BLaER1 treated with 17β-estradiol and CSF1 and Interleukin-3, amounts not matched to agents 10 nM and 100 nM (cell line): ENCODE measurements at regions not wholly inside any gene's neighbourhood (a gene's known extent, or its start where the extent isn't known, plus 50 kb on each side); places are given as distances from the start of the nearest gene placed in this dataset.
"Not testable (repeated sequence)": the region's sequence is repeated elsewhere in the genome, so short reads cannot be mapped to it uniquely, and the experiment has no call there.

ENCODE experiments used
- H3K27ac ChIP-seq, 11 experiments: shearing (Covaris generic); formaldehyde crosslinking; 2 replicates each; pipeline ENCODE4 v1.8.1; 2022
- H3K27me3 ChIP-seq, 11 experiments: shearing (Covaris generic); formaldehyde crosslinking; 2 replicates each; pipeline ENCODE4 v1.8.1; 2022
- H3K36me3 ChIP-seq, 11 experiments: shearing (Covaris generic); formaldehyde crosslinking; 2 replicates each; pipeline ENCODE4 v1.8.1; 2022
- H3K4me1 ChIP-seq, 10 experiments: shearing (Covaris generic); formaldehyde crosslinking; 2 replicates each; pipeline ENCODE4 v1.8.1; 2022
- H3K4me2 ChIP-seq, 11 experiments: shearing (Covaris generic); formaldehyde crosslinking; 2 replicates each; pipeline ENCODE4 v1.8.1; 2022
- H3K4me3 ChIP-seq, 10 experiments: shearing (Covaris generic); formaldehyde crosslinking; 2 replicates each; pipeline ENCODE4 v1.8.1; 2022
- H3K9ac ChIP-seq, 11 experiments: shearing (Covaris generic); formaldehyde crosslinking; 2 replicates each; pipeline ENCODE4 v1.8.1; 2022
- H3K9me3 ChIP-seq, 11 experiments: shearing (Covaris generic); formaldehyde crosslinking; replicated peaks in 1 of 11; 2 replicates each; pipeline ENCODE4 v1.8.1; 2022
- H4K20me1 ChIP-seq, 11 experiments: shearing (Covaris generic); formaldehyde crosslinking; 2 replicates each; pipeline ENCODE4 v1.8.1; 2022
- Cebpa-rat ChIP-seq, 11 experiments: shearing (Covaris generic); IDR thresholded peaks; 2 replicates each; pipeline ENCODE4 v1.8.1; 2022

DNA sequence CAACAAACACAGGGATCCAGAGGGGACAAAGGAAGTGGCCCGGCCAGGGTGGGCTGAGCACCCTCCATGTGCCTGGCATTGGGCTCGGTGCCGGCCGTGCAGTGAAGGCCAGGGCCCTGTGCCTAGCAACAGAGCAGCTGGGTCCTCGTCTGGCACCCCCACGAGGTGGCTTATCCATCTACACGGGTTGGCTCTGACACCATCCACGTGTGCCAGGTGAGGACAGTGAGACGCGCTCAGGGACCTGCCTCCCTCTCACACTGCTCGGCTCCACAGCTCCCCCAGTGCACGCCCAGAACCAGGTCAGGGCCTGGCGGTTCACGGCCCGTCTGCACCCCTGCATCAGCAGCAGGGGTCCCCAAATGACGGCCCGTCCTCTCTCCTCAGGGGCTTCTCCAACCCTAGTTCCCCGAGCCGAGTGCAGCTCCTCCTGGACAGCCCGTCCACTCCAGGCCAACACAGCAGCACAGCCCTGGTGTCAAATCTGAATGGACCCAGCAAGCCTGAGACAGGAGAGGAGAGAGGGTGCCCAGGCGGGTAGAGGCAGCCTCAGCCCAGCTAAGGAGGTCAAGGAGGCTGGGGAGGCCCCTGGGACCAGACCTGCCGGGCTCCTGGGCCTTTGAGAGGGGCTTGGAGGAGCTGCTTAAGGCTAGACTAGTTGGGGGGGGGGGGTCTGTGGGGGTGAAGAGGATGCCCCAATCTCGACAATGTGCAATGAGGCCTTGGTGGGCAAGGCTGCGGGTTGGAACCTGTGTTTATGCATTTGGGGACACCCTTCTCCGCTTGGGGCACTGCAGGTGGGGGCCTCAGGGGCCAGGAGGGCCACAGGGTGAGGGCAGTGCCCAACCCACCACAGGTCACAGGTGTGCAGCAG is 113.6 kb downstream of the FAM53A start:
- Histone ChIP-seq H3K4me2 (no peak overlapping the region), H3K9ac (no peak overlapping the region), H3K36me3 (no peaks in the 10 kb centered on the region), H3K27ac (no peak overlapping the region), H3K4me3 (no peak overlapping the region), H3K27me3 (peaks cover 17 to 34% (median 25%) of the 10 kb centered on the region in 11 experiments), H3K9me3 (no peaks in the 10 kb centered on the region), H4K20me1 (peaks cover 0 to 49% (median 5%) of the 10 kb centered on the region in 11 experiments; a peak in 11 of 22 replicates), H3K4me1 (peaks cover 0 to 18% (median 8%) of the 10 kb centered on the region in 10 experiments; a peak in 13 of 20 replicates)
- TF ChIP-seq Cebpa-rat (IDR thresholded peaks at IDR 0.05): no peak

DNA sequence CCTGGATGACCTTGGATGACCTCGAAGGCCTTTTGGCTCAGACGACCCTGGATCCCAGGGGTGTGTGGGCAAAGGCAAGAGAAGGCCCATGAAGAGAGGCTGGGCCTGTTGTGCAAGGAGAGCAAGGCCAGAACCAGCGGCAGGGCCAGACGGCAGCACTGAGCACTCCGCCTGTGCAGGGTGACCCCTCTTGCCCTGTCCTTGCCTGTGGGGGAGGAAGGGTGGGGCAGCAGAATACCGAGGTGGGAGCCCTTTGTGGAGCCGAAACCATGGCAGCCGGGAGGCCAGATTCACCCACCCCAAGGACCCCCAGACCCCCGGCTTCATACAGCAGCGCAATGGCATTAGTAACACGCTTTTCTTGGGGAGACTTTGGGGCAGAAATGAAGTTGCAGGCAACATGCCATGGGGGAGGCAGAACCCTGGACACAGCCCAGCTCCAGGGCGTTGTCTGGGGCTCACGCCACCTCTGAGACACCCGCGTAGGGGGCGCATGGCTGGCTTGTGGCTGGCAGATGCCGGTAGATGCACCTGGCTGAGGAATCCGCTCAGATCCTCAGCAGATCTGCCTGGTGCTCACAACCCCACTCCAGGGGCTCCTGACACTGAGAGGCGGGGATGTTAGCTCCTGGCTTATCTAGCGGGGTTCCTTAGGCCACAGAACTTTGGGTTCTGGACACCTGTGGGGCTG is 114.5 kb downstream of the FAM53A start:
- no peak for TF ChIP-seq Cebpa-rat (IDR thresholded peaks at IDR 0.05)
- peaks cover 0 to 48% (median 7%) of the 10 kb centered on the region in 11 experiments; a peak in 10 of 22 replicates for H4K20me1 ChIP-seq
- H3K36me3 ChIP-seq: no peaks in the 10 kb centered on the region
- H3K4me1 ChIP-seq: peaks cover 0 to 24% (median 17%) of the 10 kb centered on the region in 10 experiments; a peak in 13 of 20 replicates
- H3K9ac ChIP-seq: no peak overlapping the region
- H3K4me3 ChIP-seq: no peak overlapping the region
- H3K9me3 ChIP-seq: no peaks in the 10 kb centered on the region
- H3K27ac ChIP-seq: no peak overlapping the region
- H3K4me2 ChIP-seq: no peak overlapping the region
- peaks cover 17 to 34% (median 25%) of the 10 kb centered on the region in 11 experiments for H3K27me3 ChIP-seq

DNA sequence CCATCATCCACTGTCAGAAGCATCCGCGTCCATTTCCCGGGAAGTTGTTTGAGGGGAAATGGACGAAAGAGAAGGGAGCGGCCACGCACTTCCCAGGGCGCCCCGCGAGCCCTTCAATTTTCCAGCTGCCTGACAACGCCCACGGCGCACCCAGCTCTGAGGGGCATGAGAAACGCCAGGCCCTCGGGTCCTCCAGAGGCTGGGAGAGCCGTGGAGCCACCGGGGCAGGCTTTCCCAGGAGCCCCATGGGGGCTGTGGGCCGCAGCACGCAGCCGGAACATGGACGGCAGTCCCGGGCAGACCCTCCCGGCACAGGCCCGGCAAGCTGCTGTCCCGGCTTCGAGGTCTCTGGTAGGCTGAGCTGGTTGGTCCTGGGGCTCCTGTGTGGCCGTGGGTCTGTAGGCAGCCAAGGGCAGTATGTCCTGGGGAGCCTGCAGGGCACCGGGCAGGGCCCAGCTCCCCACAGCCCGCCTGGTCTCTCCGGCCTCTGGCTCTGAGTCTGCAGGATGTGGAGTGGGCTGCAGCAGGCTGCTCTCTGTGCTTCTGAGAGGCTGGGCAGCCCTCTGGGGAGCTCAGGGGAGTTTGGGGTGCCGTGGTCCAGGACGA is 115.2 kb downstream of the FAM53A start:
- H3K9me3 ChIP-seq: no peaks in the 10 kb centered on the region
- H4K20me1 ChIP-seq: peaks cover 0 to 42% (median 7%) of the 10 kb centered on the region in 11 experiments; a peak in 9 of 22 replicates
- no peak for TF ChIP-seq Cebpa-rat (IDR thresholded peaks at IDR 0.05)
- H3K27me3 ChIP-seq: peaks cover 17 to 34% (median 25%) of the 10 kb centered on the region in 11 experiments
- H3K4me1 ChIP-seq: peaks cover 0 to 26% (median 19%) of the 10 kb centered on the region in 10 experiments; a peak in 13 of 20 replicates
- no peak overlapping the region for H3K27ac ChIP-seq
- no peaks in the 10 kb centered on the region for H3K36me3 ChIP-seq
- H3K9ac ChIP-seq: no peak overlapping the region
- H3K4me2 ChIP-seq: no peak overlapping the region
- no peak overlapping the region for H3K4me3 ChIP-seq

DNA sequence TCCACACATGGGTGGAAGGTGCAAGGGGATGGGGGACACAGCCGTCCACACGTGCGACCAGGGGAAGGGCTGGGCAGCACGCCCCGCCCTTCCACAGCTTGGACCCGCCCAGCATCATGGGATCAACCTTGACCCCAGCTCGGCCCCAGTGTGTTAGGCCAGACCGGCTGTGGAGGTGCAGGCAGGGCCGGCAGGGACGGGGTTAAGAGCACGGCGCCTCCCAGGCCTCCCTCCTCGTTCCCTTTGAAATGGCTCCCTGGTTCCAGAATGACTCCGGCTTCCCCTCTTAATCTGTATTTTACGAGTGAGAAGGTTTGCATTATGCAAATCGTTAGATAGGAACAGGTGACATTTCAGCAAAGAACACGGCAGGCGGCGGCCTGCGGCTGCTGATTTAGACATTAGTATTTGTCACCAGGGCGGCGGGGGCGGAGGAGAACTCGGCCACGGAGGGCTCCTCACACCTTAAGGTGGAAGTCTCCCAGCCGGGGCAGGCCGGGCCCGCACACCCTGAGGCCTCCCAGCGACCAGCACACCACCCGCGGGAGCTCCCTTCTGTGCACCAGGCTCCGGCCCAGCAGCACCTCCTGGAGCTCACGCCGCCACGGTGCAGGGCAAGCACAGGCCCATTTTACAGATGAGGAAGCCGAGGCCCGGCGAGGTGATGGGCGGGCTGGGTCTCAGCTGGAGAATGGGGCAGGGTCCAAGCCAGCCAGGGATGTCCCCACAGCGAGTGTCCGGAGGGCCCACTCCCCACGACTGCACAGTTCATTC is 116.1 kb downstream of the FAM53A start:
- no peak overlapping the region for H3K4me2 ChIP-seq
- no peak overlapping the region for H3K27ac ChIP-seq
- no peak for TF ChIP-seq Cebpa-rat (IDR thresholded peaks at IDR 0.05)
- no peak overlapping the region for H3K4me3 ChIP-seq
- H3K27me3 ChIP-seq: peaks cover 17 to 34% (median 25%) of the 10 kb centered on the region in 11 experiments
- H3K9me3 ChIP-seq: no peaks in the 10 kb centered on the region
- H3K9ac ChIP-seq: no peak overlapping the region
- H3K4me1 ChIP-seq: peaks cover 0 to 27% (median 19%) of the 10 kb centered on the region in 10 experiments; a peak in 13 of 20 replicates
- peaks cover 0 to 44% (median 7%) of the 10 kb centered on the region in 11 experiments; a peak in 9 of 22 replicates for H4K20me1 ChIP-seq
- H3K36me3 ChIP-seq: no peaks in the 10 kb centered on the region

DNA sequence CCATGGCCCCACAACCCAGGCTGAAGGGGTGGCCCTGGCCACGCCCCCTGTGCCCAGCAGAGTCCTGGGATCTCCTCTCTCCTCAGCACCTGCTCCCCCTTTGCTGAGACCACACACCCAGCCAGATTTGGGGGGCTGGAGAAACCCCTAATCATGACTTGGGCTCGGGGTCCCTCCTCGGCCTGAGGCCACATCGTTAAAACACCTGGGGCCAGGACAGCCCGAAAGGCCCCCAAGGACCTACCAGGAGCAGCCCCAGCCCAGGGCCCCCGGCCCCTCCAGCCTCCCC is 116.7 kb downstream of the FAM53A start:
- no peak overlapping the region for H3K4me3 ChIP-seq

DNA sequence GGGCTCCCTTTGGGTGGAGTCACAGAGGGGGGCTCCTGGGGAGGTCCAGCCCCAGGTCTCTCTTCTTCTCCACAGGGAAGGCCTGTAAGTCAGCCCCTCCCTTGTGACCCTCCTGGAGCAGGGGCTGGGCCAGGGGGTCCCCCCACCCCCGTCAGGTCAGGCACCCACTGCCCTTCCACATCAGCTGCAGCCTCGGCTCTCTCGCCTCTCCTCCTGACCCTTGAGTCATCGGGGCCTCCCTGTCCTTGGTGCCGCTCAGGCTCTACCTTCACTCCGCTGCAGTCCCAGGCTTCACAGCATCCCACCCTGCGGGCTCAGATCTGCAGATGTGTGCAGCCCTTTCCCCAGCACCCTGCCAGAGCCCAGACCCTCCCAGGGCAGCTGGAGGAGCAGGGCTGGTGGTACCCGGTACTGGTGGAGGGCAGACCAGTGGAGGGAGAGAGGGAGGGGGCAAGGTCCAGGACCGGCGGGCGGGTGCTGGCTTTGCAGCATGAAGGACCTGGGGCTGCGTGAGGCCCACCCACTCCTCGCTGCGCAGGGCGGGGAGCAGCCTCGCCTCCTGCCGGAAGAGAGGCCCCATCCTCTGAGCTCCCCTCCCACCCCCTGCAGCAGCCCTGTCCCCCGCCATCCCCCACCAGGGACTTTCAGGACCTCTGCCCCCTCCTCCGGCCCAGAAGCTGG is 117.1 kb downstream of the FAM53A start:
- Histone ChIP-seq H3K36me3 (no peaks in the 10 kb centered on the region), H3K4me1 (peaks cover 0 to 27% (median 19%) of the 10 kb centered on the region in 10 experiments; a peak in 13 of 20 replicates), H4K20me1 (peaks cover 0 to 43% (median 7%) of the 10 kb centered on the region in 11 experiments; a peak in 9 of 22 replicates), H3K27me3 (peaks cover 17 to 34% (median 25%) of the 10 kb centered on the region in 11 experiments), H3K9me3 (no peaks in the 10 kb centered on the region), H3K9ac (no peak overlapping the region), H3K27ac (no peak overlapping the region), H3K4me3 (no peak overlapping the region), H3K4me2 (peak overlapping the region in 3 of 11 experiments; percentile 12 to 18 (median 14); a peak in 1 of 22 replicates)
- no peak for TF ChIP-seq Cebpa-rat (IDR thresholded peaks at IDR 0.05)

More for the DNA sequence above, 116.7 kb downstream of the FAM53A start:
- Histone ChIP-seq H3K27ac (no peak overlapping the region), H3K36me3 (no peaks in the 10 kb centered on the region), H3K4me1 (peaks cover 0 to 27% (median 19%) of the 10 kb centered on the region in 10 experiments; a peak in 13 of 20 replicates), H3K9ac (no peak overlapping the region), H3K4me2 (no peak overlapping the region), H3K9me3 (no peaks in the 10 kb centered on the region), H4K20me1 (peaks cover 0 to 47% (median 7%) of the 10 kb centered on the region in 11 experiments; a peak in 9 of 22 replicates), H3K27me3 (peaks cover 17 to 34% (median 25%) of the 10 kb centered on the region in 11 experiments)
- TF ChIP-seq Cebpa-rat (IDR thresholded peaks at IDR 0.05): no peak

DNA sequence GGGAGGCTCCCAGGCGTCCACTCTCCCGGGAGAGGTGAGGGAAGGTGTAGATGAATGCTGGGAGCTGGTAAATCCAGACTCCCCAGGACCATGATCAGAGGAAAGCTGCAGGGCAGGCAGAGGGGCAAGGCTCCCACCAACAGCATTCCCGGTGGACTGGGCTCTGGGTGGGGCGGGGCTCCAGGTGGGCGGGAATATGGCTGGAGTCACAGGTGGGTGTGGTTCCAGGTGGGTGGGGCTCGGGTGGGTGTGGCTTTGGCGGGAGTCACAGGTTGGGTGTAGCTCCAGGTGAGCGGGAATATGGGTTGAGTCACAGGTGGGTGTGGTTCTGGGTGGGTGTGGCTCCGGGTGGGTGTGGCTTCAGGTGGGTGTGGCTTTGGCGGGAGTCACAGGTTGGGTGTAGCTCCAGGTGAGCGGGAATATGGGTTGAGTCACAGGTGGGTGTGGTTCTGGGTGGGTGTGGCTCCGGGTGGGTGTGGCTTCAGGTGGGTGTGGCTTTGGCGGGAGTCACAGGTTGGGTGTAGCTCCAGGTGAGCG is 117.7 kb downstream of the FAM53A start:
- not testable (repeated sequence) for H3K9ac ChIP-seq, H3K9me3 ChIP-seq, H3K4me3 ChIP-seq, H3K36me3 ChIP-seq, H3K27ac ChIP-seq
- H4K20me1 ChIP-seq: peaks cover 0 to 37% (median 5%) of the 10 kb centered on the region in 11 experiments; a peak in 9 of 22 replicates
- H3K4me2 ChIP-seq: peak overlapping the region in 10 of 11 experiments; percentile 17 to 79 (median 64); a peak in 18 of 22 replicates
- H3K27me3 ChIP-seq: peaks cover 17 to 34% (median 25%) of the 10 kb centered on the region in 11 experiments
- peaks cover 0 to 27% (median 19%) of the 10 kb centered on the region in 10 experiments; a peak in 13 of 20 replicates for H3K4me1 ChIP-seq
